Fibroblast of skin of scalp (primary cell): ENCODE measurements at regions not wholly inside any gene's neighbourhood (a gene's known extent, or its start where the extent isn't known, plus 50 kb on each side); places are given as distances from the start of the nearest gene placed in this dataset.
A peak's percentile ranks its signal among the peaks of the same experiment; 100 is the strongest.

Experiments used
- DNase-seq: peaks from one replicate; pipeline ENCODE4 v3.0.0-alpha.2; 2013

DNA sequence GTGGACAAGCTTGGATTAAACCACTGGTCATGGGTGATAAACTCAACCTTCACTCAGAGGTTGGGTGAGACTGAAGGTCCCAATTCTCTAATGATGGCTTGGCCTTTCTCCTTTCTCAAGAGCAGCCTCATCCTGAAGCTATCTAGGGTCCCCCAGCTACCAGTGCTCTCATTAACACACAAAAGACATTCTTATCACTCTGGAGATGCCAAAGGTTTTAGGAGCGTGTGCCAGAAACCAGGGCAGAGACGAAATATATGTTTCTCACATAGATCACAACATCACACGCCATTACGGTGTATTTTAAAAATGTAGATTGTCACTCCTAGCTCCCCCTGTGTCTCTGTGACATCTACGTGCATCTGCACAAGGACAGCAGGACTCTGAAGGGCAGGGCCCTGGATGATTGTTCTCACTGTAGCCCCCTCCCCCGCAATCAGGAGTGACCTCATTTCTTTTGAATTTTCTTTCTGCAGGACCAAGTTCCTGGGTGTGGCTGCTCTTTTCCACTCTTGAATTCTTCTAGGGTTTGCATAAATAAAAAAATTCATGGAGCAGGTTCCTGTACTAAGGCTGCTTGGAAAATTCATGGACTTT lies 311.3 kb downstream of the GADD45G start:
- DNase-seq = peak; percentile 58

DNA sequence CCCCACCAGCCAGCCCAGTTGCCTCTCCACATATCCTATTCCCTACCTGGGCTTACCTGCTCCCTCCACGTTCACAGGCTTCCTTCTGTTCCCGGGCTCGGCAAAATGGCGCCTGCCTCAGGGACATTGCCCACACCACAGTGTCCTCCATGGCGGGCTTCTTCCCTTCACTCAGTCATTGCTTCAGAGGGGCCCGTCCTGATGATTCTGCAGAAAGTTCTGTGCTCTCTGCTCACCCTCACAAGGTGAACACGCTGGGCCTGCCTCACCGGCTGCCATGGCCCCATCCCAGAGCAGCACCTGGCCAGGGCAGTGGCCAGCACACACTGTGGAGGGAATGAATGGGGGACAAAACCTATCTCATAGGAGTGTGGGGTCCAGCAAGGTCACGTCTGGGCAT lies 313.0 kb downstream of the GADD45G start:
- DNase-seq = no peak

DNA sequence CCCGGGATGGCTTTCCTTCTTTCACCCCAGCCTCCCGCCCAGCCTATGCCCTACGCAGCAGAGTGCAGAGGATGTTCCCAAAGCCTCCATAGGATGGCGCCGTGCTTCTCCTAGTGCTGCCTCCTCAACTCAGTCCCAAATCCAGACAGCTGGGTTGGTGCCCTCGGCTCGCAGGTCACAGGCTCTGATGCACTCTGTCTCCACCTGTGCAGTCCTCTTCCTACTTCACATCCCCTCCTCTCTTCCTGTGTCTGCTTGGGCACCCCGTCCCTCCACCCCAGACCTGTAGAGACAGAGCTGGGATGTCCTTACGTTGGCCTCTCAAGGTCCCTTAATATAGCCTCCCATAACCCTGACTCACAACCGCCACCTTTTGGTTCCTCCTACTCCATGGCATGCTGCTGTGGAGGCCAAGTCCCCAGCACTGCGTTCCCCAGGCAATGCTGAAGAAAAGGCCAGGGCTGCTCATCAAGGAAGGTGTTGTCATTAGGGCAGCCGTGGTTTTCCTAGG lies 314.4 kb downstream of the GADD45G start:
- DNase-seq = no peak

DNA sequence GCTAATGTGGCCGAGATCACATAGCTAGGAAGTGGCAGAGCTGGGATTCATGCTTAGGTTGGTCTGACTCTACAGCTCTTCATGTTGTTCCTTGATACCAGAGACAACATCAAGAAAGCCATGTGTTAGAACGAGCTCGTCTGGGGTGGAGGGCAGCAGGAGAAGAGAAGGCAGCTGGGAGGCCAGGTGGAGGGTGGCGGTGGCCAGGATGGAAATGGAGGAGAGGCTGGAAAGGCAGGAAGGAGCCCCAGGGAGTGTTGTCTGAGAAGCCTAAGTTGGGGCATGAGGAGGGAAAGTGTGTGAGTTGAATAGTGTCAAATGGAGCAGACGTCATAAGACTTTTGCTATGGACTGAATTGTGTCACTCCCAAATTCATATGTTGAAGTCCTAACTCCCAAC lies 315.3 kb downstream of the GADD45G start:
- no peak for DNase-seq

DNA sequence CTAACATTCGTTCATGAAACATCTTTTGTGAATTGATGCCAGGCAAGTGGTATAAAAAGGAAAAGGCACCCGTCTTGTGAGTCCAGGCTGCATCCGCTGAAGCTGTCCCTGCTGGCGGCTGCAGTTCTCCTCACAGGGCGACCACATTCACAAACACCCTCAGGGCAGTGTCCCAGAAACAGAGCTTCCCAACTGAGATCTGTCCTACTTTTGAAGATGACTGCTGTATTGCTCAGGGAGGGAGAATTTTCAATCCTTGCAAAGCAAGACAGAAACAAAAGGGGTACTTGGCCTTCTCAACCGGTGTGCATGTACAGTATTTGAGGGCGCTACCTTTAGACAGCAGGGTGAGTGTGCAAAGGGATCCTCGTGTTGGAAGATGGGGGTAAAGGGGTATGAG lies 316.1 kb downstream of the GADD45G start:
- DNase-seq = peak; percentile 34

DNA sequence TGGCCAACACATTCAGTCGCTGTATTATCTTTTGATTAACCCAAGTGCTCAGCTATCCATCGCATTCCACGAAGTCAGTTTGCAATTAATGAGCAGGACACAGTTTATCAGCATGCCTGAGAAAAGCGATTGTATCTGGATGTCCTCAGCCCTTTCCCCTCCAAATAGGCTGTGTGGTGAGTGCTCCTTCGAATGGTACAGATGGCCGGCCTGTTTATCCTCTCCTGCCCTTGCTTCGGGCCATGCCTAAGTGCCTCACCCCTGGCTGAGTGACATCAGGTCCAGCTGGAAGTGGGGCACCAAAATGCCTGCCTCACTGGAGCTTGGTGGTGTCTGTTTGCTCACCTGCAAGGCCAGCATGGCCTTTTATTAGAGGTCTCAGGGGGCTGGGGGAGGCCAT lies 317.3 kb downstream of the GADD45G start:
- no peak for DNase-seq

DNA sequence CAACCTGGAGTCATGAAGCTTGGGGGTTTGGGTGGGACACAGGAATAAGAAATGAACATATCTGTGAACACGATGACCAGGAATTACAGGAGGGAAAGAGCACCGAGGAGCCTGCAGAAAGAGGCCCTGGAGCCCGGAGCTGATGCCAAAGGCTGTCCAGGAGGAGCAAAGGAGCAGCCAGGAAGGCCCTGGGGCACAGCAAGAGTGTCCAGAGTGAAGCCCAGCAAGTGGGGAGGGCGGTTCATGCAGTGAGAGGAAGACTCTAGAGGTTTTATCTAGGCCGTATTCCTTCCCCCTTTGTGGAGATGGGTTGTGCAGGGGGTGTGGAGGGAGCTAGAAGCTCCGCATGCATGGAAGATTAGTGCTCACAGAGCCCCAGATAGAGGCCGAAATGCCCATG lies 318.4 kb downstream of the GADD45G start:
- DNase-seq = no peak

DNA sequence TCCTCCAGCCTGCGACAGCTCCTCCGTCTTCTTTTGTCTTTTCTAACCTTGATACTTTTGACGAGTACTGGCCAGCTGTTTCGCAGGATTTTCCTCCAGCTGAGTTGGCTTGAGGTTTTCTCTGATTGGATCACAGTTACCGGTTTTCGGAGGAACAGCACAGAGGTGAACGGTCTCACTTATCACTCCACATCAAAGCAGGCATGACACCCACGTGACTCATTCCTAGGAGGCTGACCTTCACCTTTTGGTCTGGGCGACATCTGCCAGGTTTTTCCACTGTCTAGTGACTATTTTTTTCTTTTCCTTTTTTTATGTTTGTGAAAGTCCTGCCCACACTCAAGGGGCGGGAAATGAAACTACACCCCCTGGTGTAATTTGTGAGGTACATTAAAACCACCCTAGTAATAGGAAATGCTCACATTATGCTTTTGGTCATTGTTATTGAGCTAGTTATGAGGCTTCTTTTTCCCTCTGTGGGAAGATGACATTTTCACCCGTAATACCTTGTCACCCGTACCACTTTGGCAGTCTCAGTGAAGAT lies 319.2 kb downstream of the GADD45G start:
- DNase-seq = no peak

DNA sequence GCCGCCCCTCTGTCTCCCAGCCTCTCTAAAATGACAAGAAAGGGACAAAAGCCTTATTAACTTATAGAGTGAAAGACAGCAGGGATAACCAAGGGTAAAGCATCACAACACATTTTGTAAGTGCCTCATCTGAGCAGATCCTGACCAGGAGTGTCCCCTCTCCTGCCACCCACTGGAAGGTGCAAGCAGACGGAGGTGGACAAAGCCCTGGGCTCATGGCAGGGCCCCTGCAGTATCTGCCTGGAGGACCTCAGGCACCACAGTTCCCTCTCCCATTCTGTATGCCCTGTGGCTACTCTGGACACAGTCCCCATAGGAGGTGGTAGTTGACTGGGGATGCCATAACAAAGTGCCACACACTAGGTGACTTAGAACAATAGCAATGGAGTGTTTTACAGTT lies 319.8 kb downstream of the GADD45G start:
- DNase-seq = no peak

DNA sequence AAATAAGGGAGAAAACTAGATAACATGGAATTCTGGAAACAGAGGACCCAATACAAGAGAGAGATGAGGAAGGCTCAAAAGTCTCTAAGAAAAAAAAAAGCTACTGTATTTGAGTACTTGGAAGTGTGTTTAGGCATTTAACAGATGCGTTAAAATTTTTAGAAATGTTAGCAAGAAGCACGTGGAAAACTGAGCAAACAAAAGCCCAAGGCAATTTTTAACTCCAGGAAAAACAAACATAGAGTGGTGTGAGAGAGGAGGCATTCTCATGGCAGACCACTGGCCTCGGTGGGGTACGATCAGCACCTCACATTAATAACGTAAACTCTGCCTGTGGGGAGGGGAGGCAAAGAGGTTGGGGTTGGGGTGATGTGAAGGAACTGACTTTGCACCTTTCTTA lies 321.4 kb downstream of the GADD45G start:
- no peak for DNase-seq

DNA sequence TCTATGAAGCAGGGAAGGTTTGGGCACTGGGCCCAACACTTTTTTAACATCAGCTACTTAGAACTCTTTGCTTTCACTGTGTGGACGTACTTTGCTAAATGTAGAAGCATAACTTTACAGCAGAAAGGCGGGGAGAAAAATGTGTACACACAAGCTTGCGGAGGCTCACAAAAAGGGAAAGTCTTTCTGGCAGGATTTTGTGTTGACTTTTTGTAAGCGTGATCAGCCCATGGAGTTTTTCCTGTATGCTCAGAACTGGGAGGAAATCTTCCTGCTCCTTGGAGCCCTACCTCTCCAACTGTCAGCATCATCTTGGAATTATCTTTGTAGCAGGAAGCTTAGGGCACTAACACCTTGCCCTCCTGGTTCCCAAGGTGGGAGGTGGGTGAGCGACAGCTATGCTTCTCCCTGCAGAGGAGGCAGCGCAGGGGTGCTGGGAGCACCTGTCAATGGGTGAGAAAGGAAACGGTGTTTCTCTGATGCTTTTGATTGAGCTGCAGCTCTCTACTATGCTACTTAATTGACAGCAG lies 321.9 kb downstream of the GADD45G start:
- no peak for DNase-seq

DNA sequence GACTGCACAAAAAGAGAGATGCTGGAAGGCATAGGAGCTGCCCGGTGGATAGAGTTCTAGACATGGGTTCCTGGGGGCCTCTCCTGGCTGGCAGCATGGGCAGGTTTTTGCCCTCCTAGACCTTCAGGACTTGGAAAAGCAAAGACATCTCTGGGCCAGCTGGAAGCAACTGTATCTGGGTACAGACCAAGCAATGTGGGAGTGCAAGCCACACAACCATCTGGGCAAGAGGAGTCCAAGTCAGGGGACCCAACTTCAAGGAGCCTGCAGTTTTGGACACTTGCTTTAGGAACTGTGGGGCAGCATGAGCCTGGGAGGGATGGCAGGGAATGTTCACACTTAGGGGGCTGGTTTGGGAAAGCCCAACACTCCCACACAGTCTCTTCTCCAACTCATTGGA lies 323.3 kb downstream of the GADD45G start:
- no peak for DNase-seq

DNA sequence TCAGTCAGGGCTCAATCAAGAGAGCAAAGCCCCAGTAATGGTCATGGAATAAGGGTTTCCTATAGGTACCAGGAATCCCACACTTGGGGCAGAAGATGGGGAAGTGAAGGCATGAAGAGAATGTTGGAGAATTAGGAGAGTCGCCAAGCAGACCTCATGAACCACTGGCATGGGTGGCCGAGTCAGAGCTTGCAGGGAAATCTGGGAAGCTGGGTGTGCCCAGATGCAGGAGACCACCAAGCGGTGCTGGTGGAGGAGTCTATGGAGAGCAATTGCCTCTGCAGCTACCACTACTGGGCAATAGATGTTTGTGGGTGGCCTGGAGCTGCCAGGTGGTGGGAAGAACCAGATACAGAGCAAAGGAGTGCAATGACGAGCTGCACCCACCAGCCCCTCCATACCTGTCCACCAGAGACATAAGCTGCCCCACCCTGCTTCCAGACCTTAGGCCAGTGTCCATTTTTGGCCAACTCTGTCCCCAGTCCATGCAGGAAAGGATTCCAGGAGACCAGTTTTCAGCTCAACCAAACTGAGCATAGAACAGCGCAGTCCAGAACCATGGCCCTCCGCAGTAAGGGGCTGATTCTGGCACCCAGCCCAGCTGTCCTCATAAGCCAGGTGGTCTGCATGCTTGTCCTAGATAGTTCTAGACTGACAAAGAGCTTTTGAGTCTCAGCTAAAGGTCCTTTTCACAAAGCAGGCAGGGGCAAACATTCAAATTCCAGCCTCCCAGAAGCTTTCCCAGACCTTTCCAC lies 323.9 kb downstream of the GADD45G start:
- DNase-seq = no peak

DNA sequence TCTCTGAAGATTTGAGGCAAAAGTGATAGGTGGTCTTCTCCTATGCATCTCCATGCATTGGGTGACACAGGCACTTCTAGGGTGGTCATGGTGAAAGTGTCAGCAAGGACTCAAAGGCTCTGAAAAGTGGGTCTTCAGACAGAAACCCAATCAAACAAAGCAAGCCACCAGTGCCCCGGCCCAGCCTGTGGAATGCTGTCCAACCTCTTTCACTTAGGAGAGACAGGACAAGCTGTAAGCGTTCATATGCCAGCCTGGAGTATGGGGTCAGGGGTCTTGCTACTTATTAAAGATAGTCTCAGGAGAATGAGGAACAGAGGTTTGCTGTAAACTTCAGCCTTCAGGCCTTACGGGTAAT lies 324.5 kb downstream of the GADD45G start:
- DNase-seq = no peak

DNA sequence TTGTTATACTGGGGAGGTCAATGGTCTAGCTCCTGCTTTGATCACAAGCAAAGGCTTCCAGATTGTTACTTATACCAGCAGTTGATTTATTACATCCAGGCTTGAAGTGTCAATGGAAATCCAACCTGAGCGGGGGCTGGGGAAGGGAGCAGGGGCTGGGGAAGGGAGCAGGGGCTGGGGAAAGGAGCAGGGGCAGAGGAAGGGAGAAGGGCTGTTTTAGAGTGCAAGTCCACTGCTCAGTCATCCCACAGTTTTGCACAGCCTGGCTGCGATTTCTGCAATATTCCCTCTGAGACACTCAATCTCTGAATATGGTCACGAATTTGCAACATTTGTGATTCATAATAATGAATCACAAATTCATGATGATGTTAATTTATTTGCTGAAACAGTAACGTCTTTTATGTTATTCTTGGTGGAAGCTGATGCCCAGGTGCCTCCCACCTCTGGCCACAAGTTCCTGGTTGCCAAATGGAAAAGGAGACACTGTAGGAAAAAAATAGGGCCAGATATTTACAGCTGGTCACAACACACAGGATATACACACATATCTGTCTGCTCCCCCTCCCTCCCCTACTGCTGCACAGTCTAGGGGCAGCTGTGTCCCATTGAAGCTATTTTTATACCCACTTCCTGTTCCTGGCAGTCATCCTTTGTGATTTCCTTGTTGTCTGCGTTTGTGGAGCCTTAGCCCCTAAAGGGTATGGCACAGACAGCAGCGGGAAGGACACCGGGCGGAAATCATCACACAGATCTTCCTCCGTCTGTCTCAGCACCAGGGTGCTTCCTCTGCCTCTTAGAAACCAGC lies 325.1 kb downstream of the GADD45G start:
- DNase-seq = peak; percentile 50

DNA sequence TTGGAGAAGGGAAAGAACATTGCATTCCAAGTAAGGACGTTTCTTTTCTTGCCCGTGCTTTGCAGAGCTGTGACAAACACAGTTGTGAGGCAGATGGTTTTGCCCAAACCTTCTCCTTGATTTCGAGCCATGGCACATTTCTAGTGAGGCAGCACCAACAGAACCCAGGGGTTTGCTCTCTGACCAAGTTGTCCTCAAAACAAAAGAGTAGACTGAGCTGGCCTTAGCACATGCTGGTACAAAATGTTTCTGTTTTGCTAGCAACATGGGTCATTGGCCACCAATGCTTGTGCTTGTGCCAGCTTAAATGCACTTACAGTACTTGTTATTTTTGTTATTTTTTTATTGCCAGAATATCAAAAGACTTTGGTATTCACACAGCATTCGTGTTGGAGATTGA lies 328.8 kb downstream of the GADD45G start:
- DNase-seq = no peak

DNA sequence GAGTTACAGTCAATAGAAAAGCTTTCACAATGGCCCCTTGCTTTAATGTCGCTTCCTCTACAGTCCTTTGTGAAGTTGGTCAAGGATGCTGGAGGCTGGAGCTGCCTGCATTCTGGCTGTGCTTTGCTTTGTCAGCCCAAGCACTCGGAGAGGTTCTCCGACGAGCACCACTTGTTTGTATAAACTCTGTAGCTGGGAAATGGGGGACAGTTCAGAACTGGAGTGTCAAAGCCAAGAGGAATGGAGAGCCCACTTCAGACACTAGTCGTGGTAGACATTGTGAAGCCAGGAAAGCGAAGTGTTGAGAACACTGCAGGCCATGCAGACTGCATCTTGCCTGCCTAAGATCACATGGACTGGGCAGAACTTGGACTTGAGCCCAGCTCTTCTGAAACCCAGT lies 330.3 kb downstream of the GADD45G start:
- DNase-seq = no peak

DNA sequence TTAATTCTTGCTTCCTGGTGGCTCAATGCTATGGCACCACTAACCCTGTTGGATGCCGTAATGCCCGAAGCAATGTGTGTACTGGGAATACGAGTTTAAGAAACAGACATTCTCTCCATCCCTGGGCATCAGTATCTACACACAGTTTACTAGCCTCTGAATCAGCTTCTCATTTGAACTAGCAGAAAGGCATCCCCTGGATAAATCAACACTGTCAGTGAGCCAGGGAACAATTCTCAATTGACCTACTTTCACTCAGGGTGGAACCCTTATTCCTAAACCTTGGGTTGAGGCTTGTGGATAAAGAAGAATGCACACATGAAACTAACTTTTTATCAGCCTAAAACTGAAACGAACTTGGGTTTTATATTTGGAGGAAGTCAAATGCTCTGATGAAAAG lies 331.0 kb downstream of the GADD45G start:
- no peak for DNase-seq

DNA sequence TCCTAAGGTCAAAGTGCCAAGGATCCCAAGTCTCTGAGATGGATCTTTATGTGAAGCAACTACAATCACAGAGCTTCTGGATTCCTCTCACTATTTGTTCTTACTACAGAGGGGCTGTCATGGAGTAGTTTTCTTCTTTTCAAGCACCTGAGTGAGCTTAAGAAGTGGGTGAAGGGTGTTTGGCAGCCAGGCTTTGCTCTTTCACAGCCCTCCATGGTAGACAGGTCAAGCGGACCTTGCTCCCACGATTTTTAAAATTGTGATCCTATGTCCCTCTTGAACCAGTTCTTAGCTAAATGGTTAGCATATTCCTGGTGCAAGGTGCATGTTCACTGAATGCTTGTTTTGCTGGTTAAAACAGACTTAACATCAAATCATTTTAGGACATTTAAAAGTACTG lies 332.2 kb downstream of the GADD45G start:
- DNase-seq = no peak

DNA sequence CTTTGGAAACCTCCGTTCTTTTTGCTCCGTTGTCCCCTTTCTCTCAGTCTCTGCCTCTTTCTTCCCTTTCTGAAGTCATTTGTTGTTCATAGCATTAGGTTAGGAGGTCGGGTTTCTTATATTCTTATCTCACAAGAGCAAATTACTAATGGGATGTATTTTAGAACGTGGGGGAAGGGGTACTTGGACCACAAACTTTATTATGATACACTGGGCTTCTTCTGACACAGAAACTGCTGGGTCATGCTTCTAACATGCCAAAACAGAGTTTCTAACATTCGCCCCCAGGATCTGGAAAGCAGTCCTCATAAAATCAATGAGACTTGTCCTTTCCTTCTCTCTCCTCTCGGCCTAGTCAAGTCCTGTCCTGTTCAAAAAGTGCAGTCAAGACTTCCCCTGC lies 334.4 kb downstream of the GADD45G start:
- DNase-seq = no peak

DNA sequence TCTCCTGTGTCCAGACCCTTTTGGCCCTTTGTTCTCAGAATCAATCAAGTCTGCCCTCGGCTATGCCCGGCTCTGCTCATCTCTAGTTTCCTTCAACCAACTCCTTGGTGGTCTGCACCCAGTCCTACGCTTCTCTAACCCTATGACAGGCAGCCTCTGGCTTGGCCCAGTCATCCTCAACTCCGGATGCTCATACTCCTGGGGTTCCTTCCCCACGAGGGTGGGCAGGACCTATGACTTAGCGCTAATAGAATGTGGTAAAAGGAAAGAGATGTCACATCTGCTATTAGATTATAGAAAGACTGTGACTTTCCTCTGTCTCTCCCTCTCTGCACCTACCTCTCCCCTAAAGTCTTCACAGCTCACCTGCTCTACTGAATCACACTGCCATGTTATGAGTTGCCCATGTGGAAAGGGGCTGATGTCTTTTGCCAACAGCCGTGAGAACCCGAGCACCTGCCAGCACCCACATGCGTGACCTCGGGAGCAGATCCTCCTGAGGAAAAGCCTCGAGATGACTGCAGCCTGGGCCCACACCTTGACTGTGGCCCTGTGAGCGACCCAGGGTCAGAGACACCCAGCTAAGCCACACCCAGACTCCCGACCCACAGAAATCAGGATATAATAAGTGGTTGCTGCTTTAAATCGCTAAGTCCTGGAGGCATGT lies 334.9 kb downstream of the GADD45G start:
- DNase-seq = no peak

DNA sequence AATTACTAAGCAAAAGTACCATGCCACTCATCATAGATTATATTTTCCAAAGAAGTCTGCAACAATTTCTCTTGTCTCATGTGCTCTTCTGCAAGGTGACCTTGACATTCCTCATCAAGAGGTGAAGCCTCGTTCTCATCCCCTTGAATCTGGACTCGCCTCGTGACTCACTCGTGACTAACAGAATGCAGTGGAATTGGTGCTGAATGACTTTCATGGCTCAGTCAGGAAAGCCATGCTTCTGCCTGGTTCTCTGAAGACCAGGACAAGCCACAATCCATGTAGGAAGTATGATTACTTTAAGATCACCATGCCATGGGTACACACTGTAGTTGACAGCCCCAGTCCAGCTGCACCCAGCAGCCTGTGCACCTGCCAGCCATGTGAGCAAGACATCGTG lies 335.8 kb downstream of the GADD45G start:
- no peak for DNase-seq

DNA sequence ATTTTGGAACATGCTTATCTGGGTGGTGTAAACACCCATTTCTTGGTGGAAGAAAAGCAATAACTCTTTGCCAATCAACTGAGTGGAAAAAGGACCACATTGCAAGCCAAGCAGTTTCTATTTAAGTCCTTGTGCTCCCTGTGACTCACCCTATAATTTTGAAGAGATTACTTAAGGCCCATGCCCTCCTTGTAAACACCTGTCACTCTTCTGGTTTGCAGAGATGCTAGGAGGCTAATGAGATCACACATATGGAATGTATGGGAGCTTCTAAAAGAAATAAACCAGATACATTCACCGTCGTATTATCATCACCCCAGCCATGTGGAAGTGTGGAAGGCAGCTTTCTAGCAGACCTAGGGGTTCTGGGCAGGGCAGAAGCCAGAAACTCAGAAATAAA lies 337.1 kb downstream of the GADD45G start:
- DNase-seq = peak; percentile 71
